ENCODE measurements at regions not wholly inside any gene's neighbourhood (a gene's known extent, or its start where the extent isn't known, plus 50 kb on each side); places are given as distances from the start of the nearest gene placed in this dataset.

GRCh38 chr2:64859312-64860212, 129.6 kb upstream of the SLC1A4 start:
- DNase-seq (ENCODE audit: missing footprints), result peak; percentile 92
- intact Hi-C loops (cut with DNase I), result loop anchor here (1.0 to 5.0 kb wide), 2 partner anchors 91 to 337 kb away; partner anchors contain the start of gene AFTPH
- ATAC-seq, result peak; percentile 89

GRCh38 chr2:64860276-64860885, 128.8 kb upstream of the SLC1A4 start:
- intact Hi-C loops (cut with DNase I), result loop anchor here (5.0 kb wide), 1 partner anchor 338 kb away; the partner anchor contains the start of gene AFTPH
- no peak for DNase-seq (ENCODE audit: missing footprints)
- ATAC-seq, result no peak

GRCh38 chr2:64860936-64861335, 128.3 kb upstream of the SLC1A4 start:
- no peak for ATAC-seq
- DNase-seq (ENCODE audit: missing footprints), result no peak
- intact Hi-C loops (cut with DNase I), result loop anchor here (5.0 kb wide), 1 partner anchor 339 kb away; the partner anchor contains the start of gene AFTPH

- intact Hi-C loops (cut with DNase I), result loop anchor here (5.0 kb wide), 1 partner anchor 339 kb away; the partner anchor contains the start of gene AFTPH
- DNase-seq (ENCODE audit: missing footprints) (no peak), ATAC-seq (no peak)
Observed at GRCh38 chr2:64861452-64862397, 127.5 kb upstream of the SLC1A4 start.

GRCh38 chr2:64862623-64863022, 126.6 kb upstream of the SLC1A4 start:
- ATAC-seq (no peak), DNase-seq (ENCODE audit: missing footprints) (no peak)
- intact Hi-C loops (cut with DNase I), result loop anchor here (5.0 kb wide), 1 partner anchor 340 kb away; the partner anchor contains the start of gene AFTPH

GRCh38 chr2:64863097-64863820, 125.9 kb upstream of the SLC1A4 start:
- intact Hi-C loops (cut with DNase I), result loop anchor here (5.0 kb wide), 1 partner anchor 341 kb away; the partner anchor contains the start of gene AFTPH
- DNase-seq (ENCODE audit: missing footprints), result no peak
- ATAC-seq, result no peak

- DNase-seq (ENCODE audit: missing footprints) (peak; percentile 86), ATAC-seq (peak; percentile 87)
- intact Hi-C loops (cut with DNase I), result loop anchor here (1.0 to 5.0 kb wide), 3 partner anchors 221 to 533 kb away; no protein-coding TSS in a partner anchor
Observed at GRCh38 chr2:64865073-64865830, 123.9 kb upstream of the SLC1A4 start.

- intact Hi-C loops (cut with DNase I), result loop anchor here (1.0 to 5.0 kb wide), 3 partner anchors 222 to 534 kb away; no protein-coding TSS in a partner anchor
- no peak for ATAC-seq
- no peak for DNase-seq (ENCODE audit: missing footprints)
Observed at GRCh38 chr2:64865831-64866345, 123.3 kb upstream of the SLC1A4 start.

GRCh38 chr2:64866797-64867196, 122.4 kb upstream of the SLC1A4 start:
- ATAC-seq (no peak), DNase-seq (ENCODE audit: missing footprints) (no peak)
- intact Hi-C loops (cut with DNase I), result loop anchor here (5.0 kb wide), 1 partner anchor 534 kb away; no protein-coding TSS in a partner anchor

GRCh38 chr2:64867253-64867996, 121.8 kb upstream of the SLC1A4 start:
- intact Hi-C loops (cut with DNase I), result loop anchor here (5.0 kb wide), 1 partner anchor 535 kb away; no protein-coding TSS in a partner anchor
- ATAC-seq (no peak), DNase-seq (ENCODE audit: missing footprints) (no peak)

- ATAC-seq (no peak), DNase-seq (ENCODE audit: missing footprints) (no peak)
- intact Hi-C loops (cut with DNase I), result loop anchor here (5.0 kb wide), 1 partner anchor 537 kb away; no protein-coding TSS in a partner anchor
Observed at GRCh38 chr2:64869126-64869525, 120.1 kb upstream of the SLC1A4 start.

- DNase-seq (ENCODE audit: missing footprints) (peak; percentile 91), ATAC-seq (peak; percentile 81)
- intact Hi-C loops (cut with DNase I), result loop anchor here (2.0 kb wide), 1 partner anchor 287 kb away; no protein-coding TSS in a partner anchor
Observed at GRCh38 chr2:64873472-64873924, 115.7 kb upstream of the SLC1A4 start.

GRCh38 chr2:64874593-64874992, 114.6 kb upstream of the SLC1A4 start:
- intact Hi-C loops (cut with DNase I), result no loop called here
- DNase-seq (ENCODE audit: missing footprints) (no peak), ATAC-seq (no peak)

- intact Hi-C loops (cut with DNase I), result no loop called here
- DNase-seq (ENCODE audit: missing footprints) (no peak), ATAC-seq (no peak)
Observed at GRCh38 chr2:64875368-64875767, 113.8 kb upstream of the SLC1A4 start.

- no peak for DNase-seq (ENCODE audit: missing footprints)
- peak; percentile 72 for ATAC-seq
- intact Hi-C loops (cut with DNase I), result no loop called here
Observed at GRCh38 chr2:64876137-64876647, 113.0 kb upstream of the SLC1A4 start.

GRCh38 chr2:64879745-64880144, 109.5 kb upstream of the SLC1A4 start:
- DNase-seq (ENCODE audit: missing footprints) (no peak), ATAC-seq (no peak)
- intact Hi-C loops (cut with DNase I), result no loop called here

Measured in Right ventricle myocardium inferior (tissue), 1 donor.